BLaER1 treated with 17β-estradiol and CSF1 and Interleukin-3, amounts not matched to agents 10 nM and 100 nM (cell line): ENCODE measurements at regions not wholly inside any gene's neighbourhood (a gene's known extent, or its start where the extent isn't known, plus 50 kb on each side); places are given as distances from the start of the nearest gene placed in this dataset.

ENCODE experiments used
- H3K27ac ChIP-seq, 11 experiments: shearing (Covaris generic); formaldehyde crosslinking; 2 replicates each; pipeline ENCODE4 v1.8.1; 2022
- H3K27me3 ChIP-seq, 11 experiments: shearing (Covaris generic); formaldehyde crosslinking; 2 replicates each; pipeline ENCODE4 v1.8.1; 2022
- H3K36me3 ChIP-seq, 11 experiments: shearing (Covaris generic); formaldehyde crosslinking; 2 replicates each; pipeline ENCODE4 v1.8.1; 2022
- H3K4me1 ChIP-seq, 10 experiments: shearing (Covaris generic); formaldehyde crosslinking; 2 replicates each; pipeline ENCODE4 v1.8.1; 2022
- H3K4me2 ChIP-seq, 11 experiments: shearing (Covaris generic); formaldehyde crosslinking; 2 replicates each; pipeline ENCODE4 v1.8.1; 2022
- H3K4me3 ChIP-seq, 10 experiments: shearing (Covaris generic); formaldehyde crosslinking; 2 replicates each; pipeline ENCODE4 v1.8.1; 2022
- H3K9ac ChIP-seq, 11 experiments: shearing (Covaris generic); formaldehyde crosslinking; 2 replicates each; pipeline ENCODE4 v1.8.1; 2022
- H3K9me3 ChIP-seq, 11 experiments: shearing (Covaris generic); formaldehyde crosslinking; replicated peaks in 1 of 11; 2 replicates each; pipeline ENCODE4 v1.8.1; 2022
- H4K20me1 ChIP-seq, 11 experiments: shearing (Covaris generic); formaldehyde crosslinking; 2 replicates each; pipeline ENCODE4 v1.8.1; 2022
- Cebpa-rat ChIP-seq, 11 experiments: shearing (Covaris generic); IDR thresholded peaks; 2 replicates each; pipeline ENCODE4 v1.8.1; 2022

DNA sequence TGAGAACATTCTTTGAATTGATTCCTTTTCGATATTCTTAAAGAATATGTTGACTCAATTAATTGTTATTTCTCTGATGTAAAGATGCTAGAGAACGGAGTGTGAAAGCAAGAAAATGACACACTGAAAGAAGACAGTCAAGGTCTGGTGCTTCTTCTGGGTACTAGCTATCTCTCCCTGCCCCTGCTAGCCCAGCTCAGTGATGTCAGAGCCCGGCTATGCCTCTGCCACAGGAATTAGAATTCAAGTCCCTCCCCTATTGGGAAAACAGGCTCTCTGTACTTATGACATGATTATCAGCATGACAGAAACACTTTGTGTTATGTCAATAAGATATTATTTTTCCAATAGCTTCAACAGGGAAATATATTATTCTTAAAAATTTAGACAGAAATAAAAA is 252.4 kb downstream of the KCNC2 start:
- no peaks in the 10 kb centered on the region for H4K20me1 ChIP-seq
- no peak overlapping the region for H3K27ac ChIP-seq
- no peak overlapping the region for H3K9ac ChIP-seq
- H3K4me2 ChIP-seq: no peak overlapping the region
- H3K36me3 ChIP-seq: no peaks in the 10 kb centered on the region
- TF ChIP-seq Cebpa-rat (IDR thresholded peaks at IDR 0.05): no peak
- H3K9me3 ChIP-seq: peaks cover 6 to 18% (median 11%) of the 10 kb centered on the region in 11 experiments; a peak in 16 of 22 replicates
- no peak overlapping the region for H3K4me3 ChIP-seq
- H3K4me1 ChIP-seq: peaks cover 0 to 18% (median 0%) of the 10 kb centered on the region in 10 experiments; a peak in 4 of 20 replicates
- H3K27me3 ChIP-seq: no peaks in the 10 kb centered on the region

DNA sequence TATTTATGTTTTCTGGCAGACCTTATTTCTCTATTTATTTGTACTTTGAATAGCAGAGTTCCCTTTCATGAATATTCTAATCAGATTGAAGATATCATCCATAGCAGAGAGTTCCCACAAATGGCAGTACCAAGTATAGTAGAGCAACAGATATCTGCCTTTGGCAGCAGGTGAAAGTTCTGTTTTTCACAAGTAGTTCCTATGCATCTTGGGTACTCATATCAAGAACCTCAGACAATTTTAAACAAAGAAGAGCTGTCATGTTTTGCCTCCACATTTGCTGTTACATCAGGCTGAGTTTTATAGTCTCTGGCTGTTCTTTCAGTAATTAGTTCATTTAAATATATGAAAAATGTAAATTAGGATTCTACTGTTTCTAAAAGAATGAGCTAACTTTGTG is 252.0 kb downstream of the KCNC2 start:
- Histone ChIP-seq H3K36me3 (no peaks in the 10 kb centered on the region), H3K4me1 (peaks cover 0 to 18% (median 0%) of the 10 kb centered on the region in 10 experiments; a peak in 4 of 20 replicates), H3K4me3 (no peak overlapping the region), H3K27ac (no peak overlapping the region), H3K27me3 (no peaks in the 10 kb centered on the region), H4K20me1 (no peaks in the 10 kb centered on the region), H3K9ac (no peak overlapping the region), H3K9me3 (peaks cover 6 to 18% (median 11%) of the 10 kb centered on the region in 11 experiments; a peak in 16 of 22 replicates), H3K4me2 (no peak overlapping the region)
- TF ChIP-seq Cebpa-rat (IDR thresholded peaks at IDR 0.05): no peak

DNA sequence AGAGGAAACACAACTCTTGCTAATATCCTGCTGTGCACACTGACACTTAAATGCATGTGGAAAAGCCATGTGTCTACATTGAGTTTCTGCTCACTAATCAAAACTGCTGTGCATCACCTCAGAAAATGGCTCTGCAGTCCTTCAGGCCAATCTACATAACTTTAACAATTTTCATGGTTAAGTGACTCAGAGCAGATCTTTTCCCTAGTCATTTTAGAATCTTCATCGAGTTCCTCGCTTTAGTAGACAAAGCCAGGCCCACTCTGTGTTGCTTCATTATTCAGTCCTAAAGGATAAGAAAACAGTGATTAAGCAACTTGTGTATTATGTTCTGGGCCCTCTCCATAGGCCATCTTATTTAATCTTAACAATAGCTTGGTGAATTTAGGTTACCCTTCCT is 250.0 kb downstream of the KCNC2 start:
- peak overlapping the region in 2 of 11 experiments; percentile 27 to 57; a peak in 4 of 22 replicates for H3K4me2 ChIP-seq
- H3K27ac ChIP-seq: peak overlapping the region in 1 of 11 experiments; percentile 36; a peak in 1 of 22 replicates
- H3K9ac ChIP-seq: no peak overlapping the region
- no peak for TF ChIP-seq Cebpa-rat (IDR thresholded peaks at IDR 0.05)
- H3K4me3 ChIP-seq: no peak overlapping the region
- peaks cover 0 to 18% (median 0%) of the 10 kb centered on the region in 10 experiments; a peak in 4 of 20 replicates for H3K4me1 ChIP-seq
- H4K20me1 ChIP-seq: no peaks in the 10 kb centered on the region
- no peaks in the 10 kb centered on the region for H3K36me3 ChIP-seq
- H3K9me3 ChIP-seq: peaks cover 6 to 18% (median 11%) of the 10 kb centered on the region in 11 experiments; a peak in 16 of 22 replicates
- no peaks in the 10 kb centered on the region for H3K27me3 ChIP-seq

DNA sequence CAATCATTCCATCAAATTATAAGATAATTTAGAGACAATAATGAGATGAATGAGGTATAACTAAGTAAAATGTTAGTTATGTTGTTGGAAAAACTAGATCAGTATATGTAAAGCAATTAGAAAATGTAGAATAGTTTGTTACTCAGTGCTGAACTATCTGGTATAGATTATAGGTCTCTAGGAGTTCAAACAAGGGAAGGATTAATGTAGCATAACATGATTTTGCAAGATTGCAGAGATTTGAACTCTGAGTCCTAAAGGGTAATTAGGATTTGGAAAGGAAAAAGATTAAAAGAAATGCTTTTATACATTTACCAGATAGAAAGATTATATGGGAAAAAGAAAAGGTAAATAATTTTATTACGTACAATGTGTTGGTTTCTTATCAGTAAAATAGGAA is 246.3 kb downstream of the KCNC2 start:
- peaks cover 0 to 6% (median 0%) of the 10 kb centered on the region in 11 experiments; a peak in 1 of 22 replicates for H3K9me3 ChIP-seq
- H3K4me2 ChIP-seq: no peak overlapping the region
- H3K27ac ChIP-seq: no peak overlapping the region
- H3K27me3 ChIP-seq: no peaks in the 10 kb centered on the region
- H3K9ac ChIP-seq: no peak overlapping the region
- no peak for TF ChIP-seq Cebpa-rat (IDR thresholded peaks at IDR 0.05)
- peaks cover 0 to 18% (median 0%) of the 10 kb centered on the region in 10 experiments; a peak in 4 of 20 replicates for H3K4me1 ChIP-seq
- H3K36me3 ChIP-seq: no peaks in the 10 kb centered on the region
- H4K20me1 ChIP-seq: no peaks in the 10 kb centered on the region
- no peak overlapping the region for H3K4me3 ChIP-seq

DNA sequence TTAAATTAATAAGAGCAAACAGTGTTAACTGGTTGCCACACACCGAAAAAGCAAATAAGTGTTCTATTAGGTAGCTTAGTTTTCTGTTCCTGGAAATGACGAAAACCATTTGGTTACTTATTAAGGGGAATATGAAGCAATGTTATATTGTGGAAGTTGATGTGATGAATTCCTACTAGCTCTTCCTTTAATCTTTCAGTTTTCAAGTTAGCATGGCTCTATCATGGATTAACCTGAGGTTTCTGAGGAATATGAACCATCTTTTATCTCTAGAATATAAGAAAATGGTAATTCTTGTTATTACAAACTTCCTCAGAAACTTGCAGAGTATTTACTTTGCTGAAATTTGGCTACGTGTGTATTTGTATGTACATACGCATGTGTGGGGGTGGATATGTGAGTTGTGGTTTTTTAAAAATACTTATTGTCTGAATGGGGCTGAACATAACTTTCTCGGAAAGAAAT is 245.7 kb downstream of the KCNC2 start:
- Histone ChIP-seq H3K4me1 (peaks cover 0 to 18% (median 0%) of the 10 kb centered on the region in 10 experiments; a peak in 4 of 20 replicates), H3K36me3 (no peaks in the 10 kb centered on the region), H3K27me3 (no peaks in the 10 kb centered on the region), H3K4me3 (no peak overlapping the region), H3K9ac (no peak overlapping the region), H3K4me2 (no peak overlapping the region), H4K20me1 (no peaks in the 10 kb centered on the region), H3K9me3 (peaks cover 0 to 6% (median 0%) of the 10 kb centered on the region in 11 experiments; a peak in 1 of 22 replicates), H3K27ac (no peak overlapping the region)
- no peak for TF ChIP-seq Cebpa-rat (IDR thresholded peaks at IDR 0.05)

- H3K27ac ChIP-seq: no peak overlapping the region
- peaks cover 0 to 13% (median 0%) of the 10 kb centered on the region in 10 experiments; a peak in 4 of 20 replicates for H3K4me1 ChIP-seq
- H3K9ac ChIP-seq: no peak overlapping the region
- no peak overlapping the region for H3K4me2 ChIP-seq
- no peaks in the 10 kb centered on the region for H3K27me3 ChIP-seq
- no peaks in the 10 kb centered on the region for H3K36me3 ChIP-seq
- TF ChIP-seq Cebpa-rat (IDR thresholded peaks at IDR 0.05): no peak
- H3K4me3 ChIP-seq: no peak overlapping the region
- H4K20me1 ChIP-seq: no peaks in the 10 kb centered on the region
- peaks cover 0 to 6% (median 0%) of the 10 kb centered on the region in 11 experiments; a peak in 1 of 22 replicates for H3K9me3 ChIP-seq
These were observed 245.2 kb downstream of the KCNC2 start for GRCh38 chr12:74964390-74964789.

- H3K4me2 ChIP-seq: no peak overlapping the region
- H3K9me3 ChIP-seq: no peaks in the 10 kb centered on the region
- H4K20me1 ChIP-seq: no peaks in the 10 kb centered on the region
- H3K27ac ChIP-seq: no peak overlapping the region
- no peak overlapping the region for H3K9ac ChIP-seq
- no peak for TF ChIP-seq Cebpa-rat (IDR thresholded peaks at IDR 0.05)
- H3K36me3 ChIP-seq: no peaks in the 10 kb centered on the region
- no peak overlapping the region for H3K4me3 ChIP-seq
- no peaks in the 10 kb centered on the region for H3K4me1 ChIP-seq
- no peaks in the 10 kb centered on the region for H3K27me3 ChIP-seq
These were observed 238.4 kb downstream of the KCNC2 start for GRCh38 chr12:74971201-74971600.

GRCh38 chr12:74977832-74978481 is 231.7 kb downstream of the KCNC2 start:
- Histone ChIP-seq H3K4me1 (no peaks in the 10 kb centered on the region), H3K27ac (no peak overlapping the region), H3K4me3 (no peak overlapping the region), H3K9me3 (no peaks in the 10 kb centered on the region), H3K9ac (no peak overlapping the region), H3K27me3 (no peaks in the 10 kb centered on the region), H3K4me2 (no peak overlapping the region), H3K36me3 (no peaks in the 10 kb centered on the region), H4K20me1 (no peaks in the 10 kb centered on the region)
- no peak for TF ChIP-seq Cebpa-rat (IDR thresholded peaks at IDR 0.05)

- H3K4me3 ChIP-seq: no peak overlapping the region
- no peak overlapping the region for H3K9ac ChIP-seq
- no peak overlapping the region for H3K4me2 ChIP-seq
- no peaks in the 10 kb centered on the region for H3K9me3 ChIP-seq
- H3K4me1 ChIP-seq: no peaks in the 10 kb centered on the region
- no peak overlapping the region for H3K27ac ChIP-seq
- no peaks in the 10 kb centered on the region for H4K20me1 ChIP-seq
- TF ChIP-seq Cebpa-rat (IDR thresholded peaks at IDR 0.05): no peak
- no peaks in the 10 kb centered on the region for H3K36me3 ChIP-seq
- no peaks in the 10 kb centered on the region for H3K27me3 ChIP-seq
These were observed 229.1 kb downstream of the KCNC2 start for GRCh38 chr12:74980510-74980909.

- Histone ChIP-seq H4K20me1 (no peaks in the 10 kb centered on the region), H3K4me1 (no peaks in the 10 kb centered on the region), H3K27ac (no peak overlapping the region), H3K36me3 (no peaks in the 10 kb centered on the region), H3K4me2 (no peak overlapping the region), H3K27me3 (no peaks in the 10 kb centered on the region), H3K9ac (no peak overlapping the region), H3K9me3 (no peaks in the 10 kb centered on the region), H3K4me3 (no peak overlapping the region)
- TF ChIP-seq Cebpa-rat (IDR thresholded peaks at IDR 0.05): no peak
These were observed 228.1 kb downstream of the KCNC2 start for GRCh38 chr12:74981541-74981940.
